Activated T-cell treated with anti-CD3 and anti-CD28 coated beads for 1 hour (primary cell): ENCODE measurements at regions not wholly inside any gene's neighbourhood (a gene's known extent, or its start where the extent isn't known, plus 50 kb on each side); places are given as distances from the start of the nearest gene placed in this dataset.

Source experiments
- DNase-seq: peaks from one replicate; pipeline ENCODE4 v3.0.0-alpha.2; 2020; ENCODE audit warnings: low read depth

GRCh38 chr20:12659942-12660341 is 348.8 kb upstream of the SPTLC3 start:
- DNase-seq = no peak

GRCh38 chr20:12660918-12661317 is 347.9 kb upstream of the SPTLC3 start:
- no peak for DNase-seq

GRCh38 chr20:12670301-12670700 is 338.5 kb upstream of the SPTLC3 start:
- no peak for DNase-seq

GRCh38 chr20:12673352-12673751 is 335.4 kb upstream of the SPTLC3 start:
- DNase-seq = no peak

- DNase-seq = no peak
These were observed 330.8 kb upstream of the SPTLC3 start for GRCh38 chr20:12677925-12678324.

- no peak for DNase-seq
These were observed 329.3 kb upstream of the SPTLC3 start for GRCh38 chr20:12679447-12679846.

GRCh38 chr20:12682613-12683012 is 326.2 kb upstream of the SPTLC3 start:
- DNase-seq = no peak

- DNase-seq = no peak
These were observed 321.3 kb upstream of the SPTLC3 start for GRCh38 chr20:12687476-12687875.

- no peak for DNase-seq
These were observed 312.8 kb upstream of the SPTLC3 start for GRCh38 chr20:12695937-12696336.

GRCh38 chr20:12698817-12699216 is 310.0 kb upstream of the SPTLC3 start:
- no peak for DNase-seq

GRCh38 chr20:12699374-12700228 is 309.2 kb upstream of the SPTLC3 start:
- no peak for DNase-seq

GRCh38 chr20:12700701-12701100 is 308.1 kb upstream of the SPTLC3 start:
- no peak for DNase-seq

- DNase-seq = no peak
These were observed 306.5 kb upstream of the SPTLC3 start for GRCh38 chr20:12702312-12702711.

GRCh38 chr20:12715371-12715770 is 293.4 kb upstream of the SPTLC3 start:
- no peak for DNase-seq

- DNase-seq = no peak
These were observed 292.6 kb upstream of the SPTLC3 start for GRCh38 chr20:12715991-12716680.

GRCh38 chr20:12717061-12717460 is 291.7 kb upstream of the SPTLC3 start:
- DNase-seq = no peak

- no peak for DNase-seq
These were observed 290.2 kb upstream of the SPTLC3 start for GRCh38 chr20:12718619-12719018.

- DNase-seq = no peak
These were observed 287.1 kb upstream of the SPTLC3 start for GRCh38 chr20:12721636-12722035.

GRCh38 chr20:12722091-12722490 is 286.7 kb upstream of the SPTLC3 start:
- no peak for DNase-seq

- DNase-seq = no peak
These were observed 285.0 kb upstream of the SPTLC3 start for GRCh38 chr20:12723811-12724210.

- DNase-seq = no peak
These were observed 280.0 kb upstream of the SPTLC3 start for GRCh38 chr20:12728782-12729181.

- DNase-seq = no peak
These were observed 279.4 kb upstream of the SPTLC3 start for GRCh38 chr20:12729326-12729725.

GRCh38 chr20:12733811-12734210 is 275.0 kb upstream of the SPTLC3 start:
- DNase-seq = no peak

- DNase-seq = no peak
These were observed 271.3 kb upstream of the SPTLC3 start for GRCh38 chr20:12737497-12737896.
